Tongue (tissue), 1 donor: ENCODE measurements at regions not wholly inside any gene's neighbourhood (a gene's known extent, or its start where the extent isn't known, plus 50 kb on each side); places are given as distances from the start of the nearest gene placed in this dataset.
"Not testable (repeated sequence)": the region's sequence is repeated elsewhere in the genome, so short reads cannot be mapped to it uniquely, and the experiment has no call there.

Source experiments
- DNase-seq: peaks from one replicate; pipeline ENCODE4 v3.0.0-alpha.2; 2015

DNA sequence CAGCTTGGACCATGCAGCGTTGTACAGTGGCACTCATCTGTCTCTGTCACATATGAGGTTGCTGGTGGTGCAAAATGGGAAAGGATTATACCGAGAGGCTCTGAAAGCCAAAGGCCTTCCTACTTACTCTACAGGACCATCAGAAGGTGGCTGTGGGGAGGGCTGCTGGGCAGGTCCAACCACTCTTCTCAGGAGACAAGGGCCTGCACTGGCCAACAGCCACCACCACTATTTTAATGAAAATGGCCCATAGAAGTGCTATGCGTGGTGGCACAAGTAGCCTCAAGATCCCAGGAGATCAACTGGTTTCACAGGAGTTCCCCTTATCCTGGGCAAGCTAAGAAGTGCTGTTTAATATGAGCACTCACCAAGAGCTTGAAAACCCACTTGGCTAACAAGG is 52.3 kb downstream of the MRPL57 start:
- DNase-seq: no peak

GRCh38 chr13:21229241-21230024 is 53.0 kb downstream of the MRPL57 start:
- no peak for DNase-seq

DNA sequence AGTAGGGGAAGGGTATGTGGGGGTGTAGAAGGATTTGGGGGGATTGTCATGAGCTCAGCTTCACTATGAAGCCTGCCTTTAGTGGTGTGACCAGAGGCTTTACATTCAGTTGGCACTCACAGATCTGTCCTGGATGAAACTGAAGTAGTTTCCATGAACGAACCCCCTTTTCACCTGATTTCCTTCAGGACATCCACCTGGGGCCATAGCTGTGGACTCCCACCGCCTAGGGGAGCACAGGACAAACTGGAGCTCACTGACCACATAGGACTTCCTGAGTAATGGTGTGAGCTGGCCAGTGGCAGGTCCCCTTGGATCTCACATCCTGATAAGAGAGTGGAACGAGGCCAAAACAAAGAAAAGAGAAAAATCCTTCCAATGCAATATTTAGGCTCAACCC is 54.1 kb downstream of the MRPL57 start:
- no peak for DNase-seq

DNA sequence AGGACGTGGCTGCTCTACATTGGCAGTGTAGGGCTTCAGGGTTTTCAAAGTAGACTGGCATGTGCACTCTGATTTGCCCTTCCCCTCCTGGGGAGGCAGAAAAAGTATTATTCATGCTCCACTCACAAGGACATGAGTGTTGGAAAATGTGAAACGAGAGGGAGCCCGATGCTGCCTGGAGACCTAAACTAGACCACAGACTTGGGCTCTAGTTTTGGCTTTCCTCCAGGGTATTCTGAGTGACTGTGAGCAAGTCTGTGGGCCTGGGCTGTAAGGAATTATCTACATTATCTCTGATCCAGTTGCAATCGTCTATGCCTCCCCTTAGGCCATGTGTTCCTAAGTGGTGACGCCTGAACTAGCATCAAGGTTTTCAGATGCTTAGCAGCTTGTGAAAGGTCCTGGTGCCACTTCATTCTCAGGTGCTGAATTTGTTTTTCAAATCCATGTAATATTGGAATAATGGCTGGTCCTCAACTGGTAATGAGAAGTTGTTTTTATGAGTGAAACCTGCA is 55.0 kb downstream of the MRPL57 start:
- no peak for DNase-seq

DNA sequence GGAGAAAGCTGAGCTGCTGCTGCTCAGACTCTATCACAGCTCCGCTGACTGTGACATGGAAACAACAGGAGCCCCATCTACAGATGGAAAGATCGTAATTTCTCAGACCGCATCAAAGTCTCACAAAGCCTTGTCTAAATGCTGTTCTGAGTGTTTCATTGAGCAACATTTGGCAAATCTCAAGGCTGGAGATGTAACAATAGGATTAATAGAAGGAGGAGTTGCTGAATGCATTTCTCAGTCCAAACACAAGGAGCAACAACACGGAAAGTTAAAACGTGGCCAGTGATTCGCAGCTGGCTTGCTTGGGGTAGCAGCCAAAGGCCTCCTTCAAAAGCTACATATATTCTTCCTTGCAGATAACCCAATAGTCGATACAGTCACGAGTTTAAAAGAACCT is 55.7 kb downstream of the MRPL57 start:
- DNase-seq: no peak

DNA sequence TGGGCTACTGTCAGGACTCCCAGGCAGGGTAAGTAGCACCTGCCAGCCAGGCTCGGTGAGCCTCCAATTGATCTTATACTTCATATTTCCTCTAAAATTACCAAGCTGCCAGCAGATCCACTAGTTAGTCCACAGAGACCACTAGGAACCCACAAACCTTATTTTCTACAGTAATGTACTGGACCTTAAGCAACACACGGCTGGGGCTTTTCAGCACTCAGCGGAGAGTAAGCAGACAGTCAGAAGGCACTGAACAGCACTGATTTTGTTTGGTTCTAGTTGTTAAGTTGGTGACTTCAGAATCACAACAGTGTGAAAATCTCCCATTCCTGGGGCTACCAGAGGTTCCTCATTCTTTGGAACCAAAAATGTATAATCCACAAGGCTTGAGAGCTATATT is 56.1 kb downstream of the MRPL57 start:
- no peak for DNase-seq

DNA sequence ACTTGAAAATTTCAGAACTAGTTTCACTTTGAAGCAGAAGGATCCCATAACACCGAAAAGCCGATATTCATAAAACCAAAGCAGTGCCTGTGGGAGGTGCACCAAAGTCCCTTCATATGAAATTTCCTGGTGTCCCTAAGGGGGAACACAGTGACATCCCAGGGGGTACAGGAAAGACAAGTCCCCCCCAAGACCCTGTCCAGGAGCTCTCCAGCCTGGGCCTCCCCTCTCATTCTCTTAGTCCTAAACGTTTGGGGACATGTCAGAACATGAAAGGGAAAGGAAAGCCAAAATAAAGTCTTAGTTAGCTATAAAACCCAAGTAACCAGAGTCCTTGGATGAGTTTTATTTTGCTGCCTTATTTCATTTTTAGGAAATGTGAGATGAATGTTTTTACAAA is 56.6 kb downstream of the MRPL57 start:
- DNase-seq: no peak

DNA sequence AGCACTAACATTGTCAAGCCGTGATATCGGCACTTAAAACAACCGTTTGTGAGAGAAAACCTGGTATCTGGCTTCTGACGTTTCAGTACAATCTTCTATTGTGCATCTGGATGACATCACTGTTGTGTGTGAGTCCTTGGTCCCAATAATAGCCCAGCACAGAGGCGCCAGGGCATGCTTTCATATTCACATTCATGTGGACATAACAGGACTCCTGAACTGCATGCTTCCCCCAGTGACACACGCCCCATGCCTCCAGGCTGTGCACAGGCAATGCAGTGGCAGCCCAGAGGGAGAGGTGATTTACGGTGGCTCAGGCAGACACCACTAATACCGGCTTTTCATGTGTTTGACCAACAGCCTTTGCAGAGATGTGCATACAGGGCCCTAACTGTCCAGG is 58.1 kb downstream of the MRPL57 start:
- no peak for DNase-seq

GRCh38 chr13:21235174-21235573 is 58.7 kb downstream of the MRPL57 start:
- no peak for DNase-seq

DNA sequence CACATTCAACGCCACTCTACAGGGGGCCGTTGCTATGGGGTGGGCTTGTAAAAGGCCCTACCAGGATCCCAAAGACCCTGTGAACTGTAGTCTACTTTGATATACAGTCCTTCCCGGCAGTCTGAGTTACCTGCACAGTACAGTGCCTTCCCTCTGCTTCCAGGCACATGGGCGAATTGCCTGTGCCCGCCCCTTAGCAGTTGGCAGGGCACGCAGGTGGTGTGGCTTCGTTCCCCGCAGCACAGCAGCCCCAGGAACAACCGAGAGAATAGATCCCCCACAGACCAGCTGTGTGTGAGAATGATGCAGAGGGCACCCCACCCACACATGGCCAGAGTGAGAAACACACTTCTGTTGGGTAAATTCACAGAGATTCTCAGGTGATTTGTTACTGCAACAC is 60.6 kb downstream of the MRPL57 start:
- no peak for DNase-seq

- no peak for DNase-seq
Observed at GRCh38 chr13:21238267-21238666, 61.8 kb downstream of the MRPL57 start.

- DNase-seq: no peak
Observed at GRCh38 chr13:21240586-21240985, 64.1 kb downstream of the MRPL57 start.

DNA sequence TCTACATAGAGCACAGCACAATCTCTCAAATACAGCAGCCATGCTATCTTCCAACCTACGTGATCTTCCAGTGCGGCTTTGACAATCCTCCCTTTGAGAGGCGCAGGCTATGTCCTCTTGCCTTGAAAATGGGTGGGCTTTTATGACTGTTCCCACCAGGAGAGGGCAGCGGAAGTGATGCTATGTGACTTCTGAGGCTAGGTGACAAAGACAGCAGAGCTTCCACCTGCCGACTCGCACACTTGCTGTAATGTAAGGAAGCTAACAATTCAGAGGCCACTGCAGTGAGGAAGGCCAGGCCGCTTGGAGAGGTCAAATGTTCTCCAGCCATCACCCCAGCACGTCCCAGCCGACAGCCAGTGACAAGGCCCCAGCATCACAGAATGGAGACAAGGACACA is 65.8 kb downstream of the MRPL57 start:
- DNase-seq: peak; percentile 35

GRCh38 chr13:21243045-21243897 is 66.8 kb downstream of the MRPL57 start:
- no peak for DNase-seq

DNA sequence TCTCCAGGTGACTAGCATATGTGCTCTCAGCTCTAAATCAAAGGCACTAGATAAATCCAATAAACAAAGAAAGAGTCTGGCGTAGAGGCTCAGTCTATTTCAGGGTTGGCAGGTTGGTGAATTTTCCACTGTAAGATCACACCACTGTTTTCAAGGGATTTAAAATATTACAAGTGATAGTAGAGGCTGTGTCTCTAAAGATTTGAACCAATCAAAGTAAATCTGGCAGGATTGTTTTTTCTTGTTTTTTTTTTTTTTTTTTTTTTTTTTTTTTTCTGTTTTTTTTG is 67.4 kb downstream of the MRPL57 start:
- DNase-seq: not testable (repeated sequence)

DNA sequence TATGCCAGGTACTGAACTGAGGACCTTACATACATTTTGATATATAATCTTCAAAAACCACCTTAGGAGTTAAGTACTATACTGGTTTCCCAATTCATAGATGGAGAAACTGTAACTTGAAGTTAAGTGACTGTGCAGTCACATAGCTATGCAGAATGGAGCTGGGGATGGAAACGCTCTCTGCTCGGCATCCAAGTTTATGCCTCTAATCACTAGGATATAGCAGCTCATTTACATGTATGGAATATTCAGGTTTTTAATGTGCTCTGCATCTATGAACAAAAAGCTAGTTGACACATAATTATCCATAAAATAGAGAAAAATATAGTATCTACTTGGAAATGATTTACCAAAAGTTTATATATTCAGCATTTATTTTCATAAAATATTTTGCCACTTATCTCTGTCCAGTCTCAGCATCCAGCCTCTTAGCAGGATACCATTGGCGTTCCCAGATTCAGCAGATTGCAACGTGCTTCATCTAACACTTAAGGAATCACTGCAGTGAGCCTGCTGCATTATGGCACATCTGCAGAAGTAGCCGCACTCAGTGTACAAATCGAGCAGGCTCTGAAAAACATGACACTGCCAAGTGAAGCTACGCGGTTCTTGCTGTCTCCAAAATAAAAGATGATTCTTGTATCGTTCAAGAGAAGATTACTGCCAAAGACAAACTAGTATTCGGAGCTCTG is 70.4 kb downstream of the MRPL57 start:
- no peak for DNase-seq

- DNase-seq: no peak
Observed at GRCh38 chr13:21256351-21256761, 79.9 kb downstream of the MRPL57 start.

DNA sequence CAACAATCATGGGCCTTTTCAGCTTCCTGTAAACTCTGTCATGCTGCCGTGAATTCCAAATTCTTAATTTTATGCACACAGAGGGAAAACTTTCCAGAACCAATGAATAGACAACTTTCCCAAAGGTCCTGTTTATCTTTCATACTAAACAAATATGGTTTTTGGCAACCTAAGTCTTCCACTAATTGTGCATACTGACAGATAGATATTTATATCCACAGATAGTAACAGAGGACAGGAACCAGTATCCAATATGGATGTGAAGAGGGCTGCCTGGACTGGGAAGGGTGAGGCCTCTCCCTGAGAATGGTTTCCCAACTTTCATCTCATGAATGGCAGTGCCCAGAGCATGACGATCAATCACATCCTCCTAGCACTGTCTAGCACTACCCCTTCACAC is 80.4 kb downstream of the MRPL57 start:
- no peak for DNase-seq

GRCh38 chr13:21259571-21260455 is 83.4 kb downstream of the MRPL57 start:
- no peak for DNase-seq

DNA sequence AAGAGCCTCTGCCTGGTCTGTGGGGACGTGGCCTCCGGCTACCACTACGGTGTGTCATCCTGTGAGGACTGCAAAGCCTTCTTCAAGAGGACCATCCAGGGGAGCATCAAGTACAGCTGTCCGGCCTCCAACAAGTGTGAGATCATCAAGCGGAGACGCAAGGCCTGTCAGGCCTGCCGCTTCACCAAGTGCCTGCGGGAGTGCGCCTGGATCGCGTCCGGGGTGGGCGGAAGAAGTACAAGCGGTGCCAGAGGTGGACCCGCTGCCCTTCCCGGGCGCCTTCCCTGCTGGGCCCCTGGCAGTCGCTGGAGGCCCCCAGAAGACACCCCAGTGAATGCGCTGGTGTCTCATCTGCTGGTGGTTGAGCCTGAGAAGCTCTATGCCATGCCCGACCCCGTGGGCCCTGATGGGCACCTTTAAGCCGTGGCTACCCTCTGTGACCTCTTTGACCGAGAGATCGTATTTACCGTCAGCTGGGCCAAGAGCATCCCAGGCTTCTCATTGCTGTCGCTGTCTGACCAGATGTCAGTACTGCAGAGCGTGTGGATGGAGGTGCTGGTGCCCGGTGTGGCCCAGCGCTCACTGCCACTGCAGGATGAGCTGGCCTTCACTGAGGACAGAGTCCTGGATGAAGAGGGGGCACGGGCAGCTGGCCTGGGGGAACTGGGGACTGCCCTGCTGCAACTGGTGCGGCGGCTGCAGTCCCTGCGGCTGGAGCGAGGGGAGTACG is 84.3 kb downstream of the MRPL57 start:
- not testable (repeated sequence) for DNase-seq

DNA sequence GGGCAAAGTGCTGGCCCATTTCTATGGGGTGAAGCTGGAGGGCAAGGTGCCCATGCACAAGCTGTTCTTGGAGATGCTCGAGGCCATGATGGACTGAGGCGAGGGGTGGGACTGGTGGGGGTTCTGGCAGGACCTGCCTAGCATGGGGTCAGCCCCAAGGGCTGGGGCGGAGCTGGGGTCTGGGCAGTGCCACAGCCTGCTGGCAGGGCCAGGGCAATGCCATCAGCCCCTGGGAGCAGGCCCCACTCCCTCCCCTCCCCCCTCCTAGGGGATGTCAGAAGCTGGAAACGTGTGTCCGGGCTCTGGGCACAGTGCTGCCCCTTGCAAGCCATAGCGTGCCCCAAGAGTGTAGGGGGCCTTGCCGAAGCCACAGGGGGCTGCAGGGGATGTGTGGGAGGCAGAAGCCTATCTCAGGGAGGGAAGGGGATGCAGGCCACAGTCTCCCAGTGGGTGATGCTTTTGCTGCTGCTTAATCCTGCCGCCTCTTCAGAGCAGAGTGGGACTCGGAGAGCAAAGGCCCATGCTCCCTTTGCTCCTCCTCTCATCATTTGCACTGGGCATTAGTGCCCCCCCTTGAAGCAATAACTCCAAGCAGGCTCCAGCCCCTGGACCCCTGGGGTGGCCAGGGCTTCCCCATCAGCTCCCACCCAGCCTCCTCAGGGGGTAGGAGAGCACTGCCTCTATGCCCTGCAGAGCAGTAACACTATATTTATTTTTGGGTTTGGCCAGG is 85.2 kb downstream of the MRPL57 start:
- not testable (repeated sequence) for DNase-seq
